ENCODE measurements at regions not wholly inside any gene's neighbourhood (a gene's known extent, or its start where the extent isn't known, plus 50 kb on each side); places are given as distances from the start of the nearest gene placed in this dataset.

DNA sequence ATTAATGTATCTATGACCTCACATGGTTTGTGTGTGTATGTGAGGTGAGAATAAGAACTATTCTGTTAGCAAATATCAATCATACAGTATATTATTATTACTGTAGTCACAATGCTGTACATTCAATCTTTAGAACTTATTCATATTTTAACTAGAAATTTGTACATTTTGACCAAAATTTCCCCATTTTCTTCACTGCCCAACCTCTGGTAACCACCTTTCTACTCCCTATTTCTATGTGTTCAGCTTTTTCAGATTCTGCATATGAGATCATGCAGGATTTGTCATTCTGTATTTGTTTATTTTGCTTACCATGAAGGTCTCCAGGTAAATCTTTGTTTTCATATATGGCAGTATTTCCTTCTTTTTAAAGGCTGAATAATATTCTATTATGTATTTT, 607.9 kb downstream of the SLCO4C1 start:
- DNase-seq (ENCODE audit: low spot score in 2 of 2), result no peak
- no peaks in the 10 kb centered on the region for H3K36me3 ChIP-seq
- H3K4me1 ChIP-seq, result no peaks in the 10 kb centered on the region
- TF ChIP-seq POLR2AphosphoS5 (IDR thresholded peaks at IDR 0.05) (no peak), EP300 (IDR thresholded peaks at IDR 0.05) (no peak), POLR2A (IDR thresholded peaks at IDR 0.05) (no peak)
- TF ChIP-seq, protein P1, sequence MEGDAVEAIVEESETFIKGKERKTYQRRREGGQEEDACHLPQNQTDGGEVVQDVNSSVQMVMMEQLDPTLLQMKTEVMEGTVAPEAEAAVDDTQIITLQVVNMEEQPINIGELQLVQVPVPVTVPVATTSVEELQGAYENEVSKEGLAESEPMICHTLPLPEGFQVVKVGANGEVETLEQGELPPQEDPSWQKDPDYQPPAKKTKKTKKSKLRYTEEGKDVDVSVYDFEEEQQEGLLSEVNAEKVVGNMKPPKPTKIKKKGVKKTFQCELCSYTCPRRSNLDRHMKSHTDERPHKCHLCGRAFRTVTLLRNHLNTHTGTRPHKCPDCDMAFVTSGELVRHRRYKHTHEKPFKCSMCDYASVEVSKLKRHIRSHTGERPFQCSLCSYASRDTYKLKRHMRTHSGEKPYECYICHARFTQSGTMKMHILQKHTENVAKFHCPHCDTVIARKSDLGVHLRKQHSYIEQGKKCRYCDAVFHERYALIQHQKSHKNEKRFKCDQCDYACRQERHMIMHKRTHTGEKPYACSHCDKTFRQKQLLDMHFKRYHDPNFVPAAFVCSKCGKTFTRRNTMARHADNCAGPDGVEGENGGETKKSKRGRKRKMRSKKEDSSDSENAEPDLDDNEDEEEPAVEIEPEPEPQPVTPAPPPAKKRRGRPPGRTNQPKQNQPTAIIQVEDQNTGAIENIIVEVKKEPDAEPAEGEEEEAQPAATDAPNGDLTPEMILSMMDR (IDR thresholded peaks at IDR 0.05), result no peak
- no peak overlapping the region for H3K27ac ChIP-seq
- H3K27me3 ChIP-seq, result no peaks in the 10 kb centered on the region
- no peaks in the 10 kb centered on the region for H3K9me3 ChIP-seq
- H3K4me3 ChIP-seq, result no peak overlapping the region

- Histone ChIP-seq H3K27me3 (no peaks in the 10 kb centered on the region), H3K4me1 (no peaks in the 10 kb centered on the region), H3K9me3 (no peaks in the 10 kb centered on the region), H3K36me3 (no peaks in the 10 kb centered on the region), H3K27ac (no peak overlapping the region), H3K4me3 (no peak overlapping the region)
- no peak for TF ChIP-seq POLR2AphosphoS5 (IDR thresholded peaks at IDR 0.05)
- TF ChIP-seq, protein P1 (IDR thresholded peaks at IDR 0.05), result no peak
- TF ChIP-seq EP300 (IDR thresholded peaks at IDR 0.05), result no peak
- TF ChIP-seq POLR2A (IDR thresholded peaks at IDR 0.05), result no peak
- no peak for DNase-seq (ENCODE audit: low spot score in 2 of 2)
Measured at GRCh38 chr5:101687349-101687985, 608.6 kb downstream of the SLCO4C1 start.

DNA sequence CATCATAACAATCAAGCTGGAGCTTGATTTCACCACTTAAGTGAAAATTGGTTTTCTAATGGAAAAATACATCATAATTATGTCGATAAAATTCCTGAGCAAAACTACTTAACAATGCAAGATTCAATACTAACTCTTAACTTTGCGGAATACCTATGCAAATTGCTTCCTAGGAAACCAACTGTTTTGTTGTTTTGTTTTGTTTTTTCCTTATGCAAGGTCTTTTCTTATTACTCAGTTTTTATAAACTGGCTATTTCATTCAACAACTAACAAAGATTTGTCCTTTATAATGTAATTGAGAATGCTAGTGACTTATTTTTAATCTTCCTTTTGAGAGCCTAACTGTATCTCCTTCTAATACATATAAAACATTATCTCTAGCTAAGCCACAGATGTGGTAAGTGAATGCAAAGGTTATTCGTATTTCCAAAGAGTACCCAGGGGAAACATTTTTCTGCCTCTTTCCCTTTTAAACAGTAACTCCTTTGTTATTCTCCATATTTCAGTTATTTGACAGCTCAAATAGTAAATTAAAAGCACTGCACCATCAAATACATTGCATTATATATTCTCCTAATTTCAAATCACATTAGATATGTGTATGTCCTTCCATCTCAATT, 609.4 kb downstream of the SLCO4C1 start:
- no peaks in the 10 kb centered on the region for H3K9me3 ChIP-seq

DNA sequence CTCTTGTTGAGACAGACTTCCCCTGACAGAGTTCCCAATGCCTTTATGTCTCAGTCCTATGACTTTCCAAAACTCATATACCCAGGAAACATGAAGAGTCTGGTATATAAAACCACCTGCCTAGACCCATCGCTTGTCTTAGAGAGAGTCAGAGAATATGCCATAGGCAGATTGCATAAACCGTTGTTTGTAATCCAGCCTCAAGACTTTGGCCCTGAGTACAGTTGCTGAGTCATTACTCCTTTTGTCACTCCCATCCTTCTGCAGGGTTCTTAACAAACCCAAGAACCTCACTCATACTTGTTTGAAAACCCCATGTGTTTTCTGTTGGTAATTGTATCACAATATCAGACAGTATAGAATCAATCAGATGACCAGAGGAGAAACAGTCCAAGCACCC, 616.3 kb downstream of the SLCO4C1 start:
- DNase-seq (ENCODE audit: low spot score in 2 of 2), result no peak
- 49% methylated on average over 2 of the region's 2 CpGs for WGBS
- Histone ChIP-seq H3K4me3 (no peak overlapping the region), H3K27me3 (no peaks in the 10 kb centered on the region), H3K4me1 (peaks cover 4% of the 10 kb centered on the region), H3K27ac (no peak overlapping the region), H3K9me3 (no peaks in the 10 kb centered on the region), H3K36me3 (no peaks in the 10 kb centered on the region)
- TF ChIP-seq POLR2AphosphoS5 (IDR thresholded peaks at IDR 0.05), result no peak
- TF ChIP-seq POLR2A (IDR thresholded peaks at IDR 0.05), result no peak
- TF ChIP-seq, protein P1 (IDR thresholded peaks at IDR 0.05), result no peak
- no peak for TF ChIP-seq EP300 (IDR thresholded peaks at IDR 0.05)

More for the DNA sequence above, 609.4 kb downstream of the SLCO4C1 start:
- no peak for TF ChIP-seq EP300 (IDR thresholded peaks at IDR 0.05)
- no peak for TF ChIP-seq POLR2AphosphoS5 (IDR thresholded peaks at IDR 0.05)
- no peak for TF ChIP-seq POLR2A (IDR thresholded peaks at IDR 0.05)
- TF ChIP-seq, protein P1 (IDR thresholded peaks at IDR 0.05), result no peak
- H3K27ac ChIP-seq, result no peak overlapping the region
- no peak for DNase-seq (ENCODE audit: low spot score in 2 of 2)
- H3K36me3 ChIP-seq, result no peaks in the 10 kb centered on the region
- no peaks in the 10 kb centered on the region for H3K4me1 ChIP-seq
- H3K4me3 ChIP-seq, result no peak overlapping the region
- no peaks in the 10 kb centered on the region for H3K27me3 ChIP-seq
- WGBS, result 53% methylated on average over 3 of the region's 3 CpGs

- Histone ChIP-seq H3K27ac (no peak overlapping the region), H3K4me3 (no peak overlapping the region), H3K9me3 (no peaks in the 10 kb centered on the region), H3K4me1 (peaks cover 4% of the 10 kb centered on the region), H3K36me3 (no peaks in the 10 kb centered on the region), H3K27me3 (no peaks in the 10 kb centered on the region)
- TF ChIP-seq EP300 (IDR thresholded peaks at IDR 0.05), result no peak
- TF ChIP-seq, protein P1 (IDR thresholded peaks at IDR 0.05), result peak; percentile 51 to 88
- peak in 1 of 2 donors; percentile 64 for DNase-seq (ENCODE audit: low spot score in 2 of 2)
- WGBS, result 11% methylated on average over 7 of the region's 7 CpGs
Measured at GRCh38 chr5:101678481-101679193, 617.4 kb downstream of the SLCO4C1 start.

All from suprapubic skin (tissue), 4 donors.